ENCODE measurements at regions not wholly inside any gene's neighbourhood (a gene's known extent, or its start where the extent isn't known, plus 50 kb on each side); places are given as distances from the start of the nearest gene placed in this dataset.

GRCh38 chr14:56949828-56950227 is 139.5 kb upstream of the OTX2 start:
- no peak for ATAC-seq (ENCODE audit: poor library complexity)
- no peaks in the 10 kb centered on the region for H3K4me1 Mint-ChIP-seq (ENCODE audit: low read depth)
- peaks cover 18% of the 10 kb centered on the region for H3K27me3 Mint-ChIP-seq
- POLR2A ChIA-PET: no interaction called here
- intact Hi-C loops (cut with DNase I, micrococcal nuclease): no loop called here
- Histone ChIP-seq H3K36me3 (ENCODE audit: insufficient read depth, low read length) (no peaks in the 10 kb centered on the region), H3K9me3 (ENCODE audit: control insufficient read depth in 1 of 2, insufficient read depth in 1 of 2, low read length in 2 of 2) (peaks cover 0 to 4% of the 10 kb centered on the region in 2 experiments), H3K27ac (ENCODE audit: low read depth in 1 of 2, low read length in 2 of 2) (no peak overlapping the region), H3K27me3 (ENCODE audit: control insufficient read depth in 1 of 2, insufficient read depth in 2 of 2, low read length in 2 of 2) (no peaks in the 10 kb centered on the region), H3K4me3 (ENCODE audit: low read length) (no peak overlapping the region), H3K4me1 (ENCODE audit: insufficient read depth, low read length) (no peaks in the 10 kb centered on the region)
- H3K27ac Mint-ChIP-seq: no peak overlapping the region
- no peak overlapping the region for H3K4me3 Mint-ChIP-seq
- TF ChIP-seq CTCF (IDR thresholded peaks at IDR 0.05): no peak
- no peak for DNase-seq
- H3K36me3 Mint-ChIP-seq (ENCODE audit: low read depth): no peaks in the 10 kb centered on the region
- CTCF ChIA-PET: no interaction called here
- H3K9me3 Mint-ChIP-seq: peaks cover 3% of the 10 kb centered on the region

- H3K9me3 ChIP-seq (ENCODE audit: control insufficient read depth in 1 of 2, insufficient read depth in 1 of 2, low read length in 2 of 2): no peaks in the 10 kb centered on the region
- no peaks in the 10 kb centered on the region for H3K36me3 ChIP-seq (ENCODE audit: insufficient read depth, low read length)
- H3K4me1 Mint-ChIP-seq (ENCODE audit: low read depth): no peaks in the 10 kb centered on the region
- DNase-seq (no peak), ATAC-seq (ENCODE audit: poor library complexity) (no peak)
- TF ChIP-seq CTCF (IDR thresholded peaks at IDR 0.05): no peak
- CTCF ChIA-PET: interaction anchor here (1.5 kb wide), 1 partner anchor 10 kb away, joined by 3 read pairs; no protein-coding TSS in a partner anchor
- POLR2A ChIA-PET: no interaction called here
- no peak overlapping the region for H3K27ac Mint-ChIP-seq
- no peaks in the 10 kb centered on the region for H3K27me3 ChIP-seq (ENCODE audit: control insufficient read depth in 1 of 2, insufficient read depth in 2 of 2, low read length in 2 of 2)
- no peaks in the 10 kb centered on the region for H3K36me3 Mint-ChIP-seq (ENCODE audit: low read depth)
- intact Hi-C loops (cut with DNase I, micrococcal nuclease): no loop called here
- H3K9me3 Mint-ChIP-seq: peaks cover 3% of the 10 kb centered on the region
- no peak overlapping the region for H3K27ac ChIP-seq (ENCODE audit: low read depth in 1 of 2, low read length in 2 of 2)
- H3K27me3 Mint-ChIP-seq: peaks cover 35% of the 10 kb centered on the region
- no peak overlapping the region for H3K4me3 ChIP-seq (ENCODE audit: low read length)
- no peak overlapping the region for H3K4me3 Mint-ChIP-seq
- H3K4me1 ChIP-seq (ENCODE audit: insufficient read depth, low read length): no peaks in the 10 kb centered on the region
Measured at GRCh38 chr14:56945291-56945690, 135.0 kb upstream of the OTX2 start.

GRCh38 chr14:56944397-56944796 is 134.1 kb upstream of the OTX2 start:
- H3K36me3 ChIP-seq (ENCODE audit: insufficient read depth, low read length): no peaks in the 10 kb centered on the region
- no peak for ATAC-seq (ENCODE audit: poor library complexity)
- Mint-ChIP-seq H3K4me1 (ENCODE audit: low read depth) (no peaks in the 10 kb centered on the region), H3K36me3 (ENCODE audit: low read depth) (no peaks in the 10 kb centered on the region), H3K4me3 (no peak overlapping the region), H3K27ac (no peak overlapping the region), H3K27me3 (peaks cover 35% of the 10 kb centered on the region), H3K9me3 (peaks cover 3% of the 10 kb centered on the region)
- DNase-seq: no peak
- H3K4me3 ChIP-seq (ENCODE audit: low read length): no peak overlapping the region
- no peak overlapping the region for H3K27ac ChIP-seq (ENCODE audit: low read depth in 1 of 2, low read length in 2 of 2)
- CTCF ChIA-PET: interaction anchor here (1.4 kb wide), 1 partner anchor 10 kb away, joined by 3 read pairs; no protein-coding TSS in a partner anchor
- no peaks in the 10 kb centered on the region for H3K27me3 ChIP-seq (ENCODE audit: control insufficient read depth in 1 of 2, insufficient read depth in 2 of 2, low read length in 2 of 2)
- intact Hi-C loops (cut with DNase I, micrococcal nuclease): no loop called here
- TF ChIP-seq CTCF (IDR thresholded peaks at IDR 0.05): no peak
- H3K4me1 ChIP-seq (ENCODE audit: insufficient read depth, low read length): no peaks in the 10 kb centered on the region
- H3K9me3 ChIP-seq (ENCODE audit: control insufficient read depth in 1 of 2, insufficient read depth in 1 of 2, low read length in 2 of 2): no peaks in the 10 kb centered on the region
- POLR2A ChIA-PET: no interaction called here

Measured in CD4-positive, alpha-beta T cell (primary cell).